Fibroblast of the aortic adventitia (primary cell): ENCODE measurements at regions not wholly inside any gene's neighbourhood (a gene's known extent, or its start where the extent isn't known, plus 50 kb on each side); places are given as distances from the start of the nearest gene placed in this dataset.

Source experiments
- DNase-seq: peaks from one replicate; pipeline ENCODE4 v3.0.0-alpha.2; 2010; ENCODE audit warnings: low read depth
- H3K4me3 ChIP-seq: 2 replicates; pipeline ENCODE4 v1.5.1; 2011; ENCODE audit warnings: low read depth, mild to moderate bottlenecking, control low read depth, low read length, moderate library complexity
- TF ChIP-seq, protein P1 (sequence below): IDR thresholded peaks from 2 replicates; pipeline ENCODE4 v1.5.1; 2011; ENCODE audit warnings: mild to moderate bottlenecking, low read length, control low read depth, inconsistent platforms; ENCODE audit not compliant: insufficient read depth

DNA sequence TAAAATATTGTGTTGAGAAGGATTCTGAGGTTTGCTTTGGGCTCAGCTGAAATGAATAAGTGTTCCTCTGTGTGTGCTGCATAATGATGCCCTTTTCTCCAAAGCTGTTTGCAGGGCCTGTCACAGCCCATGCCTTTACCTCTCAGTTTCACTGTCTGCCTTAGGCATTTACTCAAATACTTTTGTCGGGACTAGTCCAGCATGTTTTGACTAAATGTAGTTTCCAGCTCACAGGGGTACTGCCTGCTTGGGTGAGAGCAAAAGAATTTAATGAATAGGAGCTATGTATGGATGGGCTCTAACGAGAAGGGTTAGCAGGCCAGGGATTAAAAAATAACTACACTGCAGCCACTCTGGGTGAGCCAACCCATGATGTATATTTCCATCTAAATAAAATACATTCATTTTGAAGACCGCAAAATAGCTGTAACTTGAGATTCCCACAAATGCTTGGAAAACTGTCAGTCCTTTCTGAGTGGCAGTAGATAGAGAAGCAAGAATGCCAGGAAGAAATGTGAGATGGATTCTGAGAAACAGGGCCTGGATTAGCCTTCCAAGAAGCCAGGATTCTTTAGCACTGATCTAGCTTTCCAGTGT, 549.2 kb upstream of the TBL1XR1 start:
- peak; percentile 72 for DNase-seq
- TF ChIP-seq, protein P1, sequence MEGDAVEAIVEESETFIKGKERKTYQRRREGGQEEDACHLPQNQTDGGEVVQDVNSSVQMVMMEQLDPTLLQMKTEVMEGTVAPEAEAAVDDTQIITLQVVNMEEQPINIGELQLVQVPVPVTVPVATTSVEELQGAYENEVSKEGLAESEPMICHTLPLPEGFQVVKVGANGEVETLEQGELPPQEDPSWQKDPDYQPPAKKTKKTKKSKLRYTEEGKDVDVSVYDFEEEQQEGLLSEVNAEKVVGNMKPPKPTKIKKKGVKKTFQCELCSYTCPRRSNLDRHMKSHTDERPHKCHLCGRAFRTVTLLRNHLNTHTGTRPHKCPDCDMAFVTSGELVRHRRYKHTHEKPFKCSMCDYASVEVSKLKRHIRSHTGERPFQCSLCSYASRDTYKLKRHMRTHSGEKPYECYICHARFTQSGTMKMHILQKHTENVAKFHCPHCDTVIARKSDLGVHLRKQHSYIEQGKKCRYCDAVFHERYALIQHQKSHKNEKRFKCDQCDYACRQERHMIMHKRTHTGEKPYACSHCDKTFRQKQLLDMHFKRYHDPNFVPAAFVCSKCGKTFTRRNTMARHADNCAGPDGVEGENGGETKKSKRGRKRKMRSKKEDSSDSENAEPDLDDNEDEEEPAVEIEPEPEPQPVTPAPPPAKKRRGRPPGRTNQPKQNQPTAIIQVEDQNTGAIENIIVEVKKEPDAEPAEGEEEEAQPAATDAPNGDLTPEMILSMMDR: no peak
- no peak overlapping the region for H3K4me3 ChIP-seq

DNA sequence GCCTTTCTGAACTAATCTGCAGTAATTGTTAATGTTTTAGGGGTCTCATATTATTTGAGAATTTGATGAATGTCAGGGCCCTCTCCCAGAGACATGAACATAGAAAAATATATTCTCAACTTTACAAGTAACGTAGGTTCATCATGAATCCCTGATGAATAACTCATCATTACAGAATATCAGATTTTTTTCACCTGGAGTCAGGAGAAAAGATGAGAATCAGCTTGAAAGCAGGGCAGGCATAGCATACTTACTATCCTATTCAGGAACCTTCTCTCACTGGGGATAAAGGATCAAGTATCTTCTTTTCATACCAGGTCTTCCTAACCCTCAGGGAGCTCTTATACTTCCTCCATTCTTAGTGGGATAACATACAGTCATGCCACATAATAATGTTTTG, 552.6 kb upstream of the TBL1XR1 start:
- no peak for DNase-seq
- H3K4me3 ChIP-seq: no peak overlapping the region
- TF ChIP-seq, protein P1: no peak

DNA sequence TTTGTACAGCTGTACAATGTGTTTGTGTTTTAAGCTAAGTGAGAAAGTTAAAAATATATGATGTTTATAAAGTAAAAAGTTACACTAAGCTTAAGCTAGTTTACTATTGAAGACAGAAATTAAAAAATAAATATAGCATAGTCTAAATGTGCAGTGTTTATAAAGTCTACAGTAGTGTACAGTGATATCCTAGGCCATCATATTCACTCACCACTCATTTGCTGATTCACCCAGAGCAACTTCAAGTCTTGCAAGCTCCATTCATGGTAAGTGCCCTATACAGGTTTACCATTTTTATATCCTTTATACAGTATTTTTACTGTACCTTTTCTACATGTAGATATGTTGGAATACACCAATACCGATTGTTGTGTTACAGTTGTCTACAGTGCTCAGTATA, 553.2 kb upstream of the TBL1XR1 start:
- TF ChIP-seq, protein P1: no peak

DNA sequence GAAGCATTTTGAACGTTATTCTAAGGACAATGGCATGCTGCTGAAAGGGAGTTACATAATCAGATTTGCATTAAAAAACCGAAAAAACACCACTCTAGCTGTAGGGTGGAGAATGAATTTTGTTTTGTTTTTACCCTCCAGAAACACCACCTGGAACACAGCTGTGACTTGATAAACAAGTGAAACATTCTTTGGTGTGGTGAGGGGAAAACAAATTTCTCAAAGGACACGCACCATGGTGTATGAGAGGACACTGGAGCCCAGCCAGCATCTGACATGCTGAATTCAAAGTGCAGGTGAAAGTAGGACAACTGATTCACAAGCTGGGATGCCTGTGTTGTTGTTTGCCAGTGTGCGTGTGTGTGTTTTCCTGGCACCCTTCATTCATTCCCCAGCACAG, 554.5 kb upstream of the TBL1XR1 start:
- no peak for DNase-seq
- no peak overlapping the region for H3K4me3 ChIP-seq
- TF ChIP-seq, protein P1: no peak

More for the DNA sequence above, 553.2 kb upstream of the TBL1XR1 start:
- DNase-seq: no peak
- H3K4me3 ChIP-seq: no peak overlapping the region

DNA sequence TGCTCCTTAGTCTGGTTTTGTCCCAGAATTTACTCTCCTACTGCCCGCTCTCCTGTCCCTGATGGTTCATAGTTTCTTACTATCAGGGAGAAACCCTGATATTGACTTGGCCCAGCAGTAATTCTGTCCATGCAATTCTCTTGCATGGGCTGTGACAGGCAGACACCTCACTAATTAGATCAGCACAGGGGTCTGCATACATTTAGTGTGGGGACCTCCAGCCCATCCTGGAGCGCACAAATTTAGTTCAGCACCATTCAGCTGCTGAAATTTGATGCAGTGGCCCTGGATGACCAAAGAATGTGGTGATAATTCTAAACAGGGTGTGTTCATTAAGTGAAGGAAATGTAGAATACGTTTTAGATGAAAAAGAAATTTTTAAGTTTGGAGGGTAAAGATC, 555.5 kb upstream of the TBL1XR1 start:
- no peak overlapping the region for H3K4me3 ChIP-seq
- TF ChIP-seq, protein P1: no peak

DNA sequence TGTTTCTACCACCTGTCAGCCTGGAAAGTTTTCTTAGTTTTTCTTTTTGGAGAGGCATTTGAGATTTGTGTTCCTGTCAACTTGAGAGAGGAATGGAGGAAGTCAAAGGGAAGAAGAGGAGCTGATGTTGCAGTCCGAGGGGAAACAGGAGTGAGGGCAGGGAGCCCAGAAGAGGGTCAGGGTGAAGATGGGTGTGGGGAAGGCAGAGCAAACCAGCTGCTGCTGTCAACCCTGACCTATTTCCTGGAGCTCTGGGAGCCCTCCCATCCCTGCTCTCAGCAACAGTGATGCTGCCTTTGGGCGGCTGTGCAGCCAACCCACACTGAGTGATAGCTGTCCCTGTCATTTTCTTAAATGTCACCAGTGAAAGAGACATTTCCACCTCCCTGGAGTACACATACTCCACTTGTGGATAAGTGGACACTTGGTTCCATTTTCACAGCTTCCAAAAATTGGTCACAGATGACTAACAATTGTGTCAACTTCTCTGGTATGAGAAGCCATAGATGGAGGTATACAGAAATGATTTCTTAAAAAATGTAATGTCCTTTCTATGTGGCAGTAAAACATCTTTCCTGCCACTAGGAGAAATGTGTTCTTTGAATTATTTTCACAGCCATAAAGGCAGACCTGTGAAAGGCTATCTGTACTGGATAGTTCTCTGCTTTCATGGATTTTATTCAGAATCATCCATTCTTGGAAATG, 556.3 kb upstream of the TBL1XR1 start:
- TF ChIP-seq, protein P1: no peak
- H3K4me3 ChIP-seq: no peak overlapping the region
- DNase-seq: peak; percentile 39

More for the DNA sequence above, 555.5 kb upstream of the TBL1XR1 start:
- DNase-seq: no peak
